KMS-11 (cell line): ENCODE measurements at regions not wholly inside any gene's neighbourhood (a gene's known extent, or its start where the extent isn't known, plus 50 kb on each side); places are given as distances from the start of the nearest gene placed in this dataset.

Experiments
- H2AFZ ChIP-seq: fragments of 200-600 bp; sonication (generic); 2 replicates; pipeline ENCODE4 v1.6.1; 2016; ENCODE audit warnings: antibody characterized with exemption, mixed run types, low read depth
- H3K27ac ChIP-seq: fragments of 200-600 bp; sonication (generic); 2 replicates; pipeline ENCODE4 v1.6.1; 2016; ENCODE audit warnings: mild to moderate bottlenecking, mixed run types
- H3K27me3 ChIP-seq: fragments of 200-600 bp; sonication (generic); 2 replicates; pipeline ENCODE4 v1.6.1; 2017; ENCODE audit warnings: mild to moderate bottlenecking, low read depth, mixed run types, moderate library complexity; ENCODE audit not compliant: insufficient read depth
- H3K36me3 ChIP-seq: fragments of 200-600 bp; sonication (generic); 2 replicates; pipeline ENCODE4 v1.6.1; 2017; ENCODE audit warnings: mild to moderate bottlenecking, mixed run types; ENCODE audit not compliant: insufficient read depth
- H3K4me1 ChIP-seq: fragments of 200-600 bp; sonication (generic); 2 replicates; pipeline ENCODE4 v1.6.1; 2016; ENCODE audit warnings: mild to moderate bottlenecking, low read depth, mixed run types; ENCODE audit not compliant: poor library complexity, severe bottlenecking
- H3K4me2 ChIP-seq: fragments of 200-600 bp; sonication (generic); 2 replicates; pipeline ENCODE4 v1.7.0; 2016; ENCODE audit warnings: mild to moderate bottlenecking, mixed run types
- H3K4me3 ChIP-seq: fragments of 200-600 bp; sonication (generic); IDR thresholded peaks from 2 replicates; pipeline ENCODE4 v1.6.1; 2017; ENCODE audit warnings: low read depth, low read length, mixed read lengths; ENCODE audit not compliant: insufficient read depth
- H3K79me2 ChIP-seq: fragments of 200-600 bp; sonication (generic); 2 replicates; pipeline ENCODE4 v1.6.1; 2016; ENCODE audit warnings: low read depth, mixed run types; ENCODE audit not compliant: insufficient read depth
- H3K9ac ChIP-seq: fragments of 200-600 bp; sonication (generic); 2 replicates; pipeline ENCODE4 v1.6.1; 2016; ENCODE audit warnings: mild to moderate bottlenecking, mixed run types
- H4K20me1 ChIP-seq: fragments of 200-600 bp; sonication (generic); 2 replicates; pipeline ENCODE4 v1.6.1; 2016; ENCODE audit warnings: mild to moderate bottlenecking, mixed run types; ENCODE audit not compliant: insufficient read depth
- TF ChIP-seq, protein P1 (sequence below): fragments of 200-600 bp; sonication (generic); conservative IDR thresholded peaks from 2 replicates; pipeline ENCODE4 v1.6.1; 2017; ENCODE audit warnings: low read depth, mild to moderate bottlenecking, antibody characterized with exemption, low read length, moderate library complexity, mixed read lengths

DNA sequence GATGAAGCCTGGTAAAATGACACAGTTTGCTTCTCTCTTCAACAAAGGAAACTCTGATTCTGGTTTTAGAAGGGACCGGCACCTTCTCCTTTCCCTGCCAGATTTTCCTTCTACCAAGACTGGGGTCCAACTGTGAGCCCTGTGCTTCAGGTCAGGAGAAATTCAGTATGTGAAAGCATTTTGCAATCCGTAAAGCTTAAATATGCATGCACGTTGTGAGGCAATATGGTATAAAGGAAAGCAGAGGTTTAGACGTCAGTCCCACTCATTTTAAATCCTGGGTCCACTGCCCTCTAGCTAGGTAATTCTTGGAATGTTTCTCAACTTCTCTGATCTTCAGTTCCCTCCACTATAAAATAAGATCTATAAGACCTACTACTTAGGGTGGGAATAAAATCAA is 359.0 kb upstream of the NPSR1 start:
- Histone ChIP-seq H3K27me3 (no peaks in the 10 kb centered on the region), H3K4me1 (no peaks in the 10 kb centered on the region), H3K4me2 (no peak overlapping the region), H3K79me2 (no peaks in the 10 kb centered on the region), H3K36me3 (no peaks in the 10 kb centered on the region), H2AFZ (no peak overlapping the region), H3K9ac (no peak overlapping the region), H3K4me3 (no peak overlapping the region), H3K27ac (no peak overlapping the region), H4K20me1 (no peaks in the 10 kb centered on the region)
- TF ChIP-seq, protein P1, sequence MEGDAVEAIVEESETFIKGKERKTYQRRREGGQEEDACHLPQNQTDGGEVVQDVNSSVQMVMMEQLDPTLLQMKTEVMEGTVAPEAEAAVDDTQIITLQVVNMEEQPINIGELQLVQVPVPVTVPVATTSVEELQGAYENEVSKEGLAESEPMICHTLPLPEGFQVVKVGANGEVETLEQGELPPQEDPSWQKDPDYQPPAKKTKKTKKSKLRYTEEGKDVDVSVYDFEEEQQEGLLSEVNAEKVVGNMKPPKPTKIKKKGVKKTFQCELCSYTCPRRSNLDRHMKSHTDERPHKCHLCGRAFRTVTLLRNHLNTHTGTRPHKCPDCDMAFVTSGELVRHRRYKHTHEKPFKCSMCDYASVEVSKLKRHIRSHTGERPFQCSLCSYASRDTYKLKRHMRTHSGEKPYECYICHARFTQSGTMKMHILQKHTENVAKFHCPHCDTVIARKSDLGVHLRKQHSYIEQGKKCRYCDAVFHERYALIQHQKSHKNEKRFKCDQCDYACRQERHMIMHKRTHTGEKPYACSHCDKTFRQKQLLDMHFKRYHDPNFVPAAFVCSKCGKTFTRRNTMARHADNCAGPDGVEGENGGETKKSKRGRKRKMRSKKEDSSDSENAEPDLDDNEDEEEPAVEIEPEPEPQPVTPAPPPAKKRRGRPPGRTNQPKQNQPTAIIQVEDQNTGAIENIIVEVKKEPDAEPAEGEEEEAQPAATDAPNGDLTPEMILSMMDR = no peak

DNA sequence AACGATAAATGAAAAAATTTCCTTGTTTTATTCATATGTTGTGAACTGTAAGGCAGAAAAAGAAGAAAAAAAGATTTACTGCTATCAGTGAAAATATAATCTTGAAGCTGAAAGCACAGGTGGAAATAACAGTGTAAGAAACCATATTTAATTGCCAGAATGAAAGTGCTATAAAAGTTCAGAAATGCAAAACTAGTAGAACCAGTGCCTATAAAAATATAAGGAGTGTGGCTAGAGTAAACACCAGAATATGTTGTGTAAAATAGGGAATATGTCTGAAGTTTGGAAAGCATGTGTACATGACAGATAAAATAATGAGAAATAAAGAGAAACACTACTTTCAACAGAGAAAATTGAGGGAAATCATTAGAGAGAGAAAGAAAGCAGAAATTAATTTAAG is 350.5 kb upstream of the NPSR1 start:
- H3K4me1 ChIP-seq = no peaks in the 10 kb centered on the region

DNA sequence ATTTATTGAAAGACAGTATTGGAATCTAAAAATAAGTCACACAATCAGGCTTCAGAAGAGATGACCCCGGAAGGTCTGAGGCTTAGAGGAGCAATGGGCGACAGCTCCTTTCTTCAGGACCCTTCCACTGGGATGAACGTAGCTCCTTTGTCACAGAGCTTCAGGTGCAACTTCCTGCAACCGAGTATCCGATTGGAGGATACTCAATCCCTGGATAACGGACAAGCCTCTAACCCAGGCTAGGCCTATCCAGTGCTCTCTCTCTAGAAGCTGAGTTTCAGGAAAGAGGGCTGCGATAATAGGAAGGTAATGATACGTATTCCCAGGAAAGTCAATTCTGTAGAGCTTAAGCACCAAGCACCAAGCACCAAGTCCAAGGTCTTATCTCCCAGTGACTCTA is 349.4 kb upstream of the NPSR1 start:
- Histone ChIP-seq H3K4me3 (no peak overlapping the region), H3K36me3 (no peaks in the 10 kb centered on the region), H3K4me2 (no peak overlapping the region), H3K4me1 (no peaks in the 10 kb centered on the region), H3K79me2 (no peaks in the 10 kb centered on the region), H3K27me3 (no peaks in the 10 kb centered on the region), H2AFZ (no peak overlapping the region), H4K20me1 (no peaks in the 10 kb centered on the region), H3K9ac (no peak overlapping the region), H3K27ac (no peak overlapping the region)
- TF ChIP-seq, protein P1 = no peak

More for the DNA sequence above, 350.5 kb upstream of the NPSR1 start:
- H3K79me2 ChIP-seq = no peaks in the 10 kb centered on the region
- TF ChIP-seq, protein P1 = no peak
- no peak overlapping the region for H3K9ac ChIP-seq
- no peak overlapping the region for H3K4me2 ChIP-seq
- no peaks in the 10 kb centered on the region for H3K27me3 ChIP-seq
- H3K4me3 ChIP-seq = no peak overlapping the region
- no peaks in the 10 kb centered on the region for H3K36me3 ChIP-seq
- no peak overlapping the region for H2AFZ ChIP-seq
- H3K27ac ChIP-seq = no peak overlapping the region
- no peaks in the 10 kb centered on the region for H4K20me1 ChIP-seq

DNA sequence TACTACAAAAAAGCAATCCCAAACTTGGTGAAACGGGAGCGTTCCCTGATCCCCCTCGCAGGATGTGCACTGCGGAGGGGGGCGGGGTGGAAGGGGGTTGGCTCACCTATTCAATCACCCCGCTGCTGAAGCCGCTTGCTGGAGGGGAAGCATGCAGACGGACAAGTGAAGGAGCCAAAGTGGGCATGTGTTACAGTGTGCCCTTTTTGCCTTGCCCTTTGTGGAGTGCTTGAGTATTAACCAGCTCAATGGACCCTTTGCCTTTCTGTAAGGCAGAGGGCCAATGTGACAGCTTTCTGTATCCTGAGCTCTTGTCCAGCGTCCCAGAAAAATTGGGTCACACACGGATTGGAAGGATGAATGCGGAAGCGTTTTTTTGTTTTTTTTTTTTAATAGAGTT is 348.9 kb upstream of the NPSR1 start:
- no peaks in the 10 kb centered on the region for H4K20me1 ChIP-seq
- H3K4me3 ChIP-seq = no peak overlapping the region
- H3K27me3 ChIP-seq = no peaks in the 10 kb centered on the region
- H3K36me3 ChIP-seq = no peaks in the 10 kb centered on the region
- no peak overlapping the region for H3K27ac ChIP-seq
- H2AFZ ChIP-seq = no peak overlapping the region
- TF ChIP-seq, protein P1 = no peak
- H3K4me1 ChIP-seq = no peaks in the 10 kb centered on the region
- H3K4me2 ChIP-seq = no peak overlapping the region
- H3K79me2 ChIP-seq = no peaks in the 10 kb centered on the region
- no peak overlapping the region for H3K9ac ChIP-seq
